A172 (cell line): ENCODE measurements at regions not wholly inside any gene's neighbourhood (a gene's known extent, or its start where the extent isn't known, plus 50 kb on each side); places are given as distances from the start of the nearest gene placed in this dataset.
"Not testable (repeated sequence)": the region's sequence is repeated elsewhere in the genome, so short reads cannot be mapped to it uniquely, and the experiment has no call there.

Experiments used
- DNase-seq: peaks from one replicate; pipeline ENCODE4 v3.0.0-alpha.2; 2015; ENCODE audit warnings: low spot score

- DNase-seq, result not testable (repeated sequence)
Measured at GRCh38 chr19:34871911-34872310, 54.8 kb upstream of the ZNF30 start.

DNA sequence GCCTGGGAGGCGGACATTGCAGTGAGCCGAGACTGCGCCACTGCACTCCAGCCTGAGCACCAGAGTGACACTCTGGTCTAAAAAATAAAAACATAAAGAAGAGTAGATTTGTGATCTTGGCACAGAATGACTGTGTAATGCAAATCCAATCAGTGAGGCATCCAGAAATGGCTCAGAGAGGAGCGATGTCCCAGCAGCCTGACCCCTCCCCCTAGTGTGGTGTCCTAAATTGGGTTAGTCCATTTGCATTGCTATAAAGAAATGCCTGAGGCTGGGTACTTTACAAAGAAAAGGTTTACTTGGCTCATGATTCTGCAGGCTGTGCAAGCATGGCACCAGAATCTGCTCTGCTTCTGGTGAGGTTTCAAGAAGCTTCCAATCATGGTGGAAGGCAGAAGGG is 59.1 kb upstream of the ZNF30 start:
- DNase-seq, result no peak

DNA sequence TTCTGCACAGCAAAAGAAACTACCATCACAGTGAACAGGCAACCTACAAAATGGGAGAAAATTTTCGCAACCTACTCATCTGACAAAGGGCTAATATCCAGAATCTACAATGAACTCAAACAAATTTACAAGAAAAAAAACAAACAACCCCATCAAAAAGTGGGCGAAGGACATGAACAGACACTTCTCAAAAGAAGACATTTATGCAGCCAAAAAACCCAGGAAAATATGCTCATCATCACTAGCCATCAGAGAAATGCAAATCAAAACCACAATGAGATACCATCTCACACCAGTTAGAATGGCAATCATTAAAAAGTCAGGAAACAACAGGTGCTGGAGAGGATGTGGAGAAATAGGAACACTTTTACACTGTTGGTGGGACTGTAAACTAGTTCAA is 61.5 kb upstream of the ZNF30 start:
- not testable (repeated sequence) for DNase-seq

DNA sequence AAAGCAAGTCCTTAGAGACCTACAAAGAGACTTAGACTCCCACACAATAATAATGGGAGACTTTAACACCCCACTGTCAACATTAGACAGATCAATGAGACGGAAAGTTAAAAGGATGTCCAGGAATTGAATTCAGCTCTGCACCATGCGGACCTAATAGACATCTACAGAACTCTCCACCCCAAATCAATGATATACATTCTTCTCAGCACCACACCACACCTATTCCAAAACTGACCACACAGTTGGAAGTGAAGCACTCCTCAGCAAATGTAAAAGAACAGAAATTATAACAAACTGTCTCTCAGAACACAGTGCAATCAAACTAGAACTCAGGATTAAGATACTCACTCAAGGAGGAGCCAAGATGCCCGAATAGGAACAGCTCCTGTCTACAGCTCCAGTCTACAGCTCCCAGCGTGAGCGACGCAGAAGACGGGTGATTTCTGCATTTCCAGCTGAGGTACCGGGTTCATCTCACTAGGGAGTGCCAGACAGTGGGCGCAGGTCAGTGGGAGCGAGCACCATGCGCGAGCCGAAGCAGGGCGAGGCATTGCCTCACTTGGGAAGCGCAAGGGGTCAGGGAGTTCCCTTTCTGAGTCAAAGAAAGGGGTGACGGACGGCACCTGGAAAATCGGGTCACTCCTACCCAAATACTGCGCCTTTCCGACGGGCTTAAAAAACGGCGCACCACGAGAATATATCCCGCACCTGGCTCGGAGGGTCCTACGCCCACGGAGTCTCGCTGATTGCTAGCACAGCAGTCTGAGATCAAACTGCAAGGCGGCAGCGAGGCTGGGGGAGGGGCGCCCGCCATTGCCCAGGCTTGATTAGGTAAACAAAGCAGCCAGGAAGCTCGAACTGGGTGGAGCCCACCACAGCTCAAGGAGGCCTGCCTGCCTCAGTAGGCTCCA is 66.6 kb upstream of the ZNF30 start:
- DNase-seq, result not testable (repeated sequence)

DNA sequence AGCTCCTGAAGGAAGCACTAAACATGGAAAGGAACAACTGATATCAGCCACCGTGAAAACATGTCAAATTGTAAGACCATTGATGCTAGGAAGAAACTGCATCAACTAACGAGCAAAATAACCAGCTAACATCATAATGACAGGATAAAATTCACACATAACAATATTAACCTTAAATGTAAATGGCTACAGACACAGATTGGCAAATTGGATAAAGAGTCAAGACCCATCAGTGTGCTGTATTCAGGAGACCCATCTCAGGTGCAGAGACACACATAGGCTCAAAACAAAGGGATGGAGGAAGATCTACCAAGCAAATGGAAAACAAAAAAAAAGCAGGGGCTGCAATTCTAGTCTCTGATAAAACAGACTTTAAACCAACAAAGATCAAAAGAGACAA is 67.4 kb upstream of the ZNF30 start:
- not testable (repeated sequence) for DNase-seq

DNA sequence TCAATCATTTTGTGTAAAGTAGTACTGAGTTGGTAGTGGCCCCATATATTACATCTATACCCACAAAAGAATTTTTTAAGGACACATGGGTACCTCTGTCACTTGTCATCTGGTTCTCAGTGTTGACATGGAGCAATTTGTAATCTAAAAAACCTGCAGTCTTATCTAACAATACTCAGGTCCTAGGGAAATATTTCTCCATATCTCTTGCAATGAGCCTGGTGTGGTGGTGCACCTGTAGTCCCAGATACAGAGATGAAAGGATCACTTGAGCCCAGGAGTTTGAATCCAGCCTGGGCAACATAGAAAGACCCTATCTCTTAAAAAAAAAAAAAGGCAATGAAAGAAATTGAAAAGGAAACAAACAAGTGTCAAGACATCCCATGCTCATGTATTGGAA is 70.7 kb upstream of the ZNF30 start:
- no peak for DNase-seq

- no peak for DNase-seq
Measured at GRCh38 chr19:34853369-34853768, 73.3 kb upstream of the ZNF30 start.

DNA sequence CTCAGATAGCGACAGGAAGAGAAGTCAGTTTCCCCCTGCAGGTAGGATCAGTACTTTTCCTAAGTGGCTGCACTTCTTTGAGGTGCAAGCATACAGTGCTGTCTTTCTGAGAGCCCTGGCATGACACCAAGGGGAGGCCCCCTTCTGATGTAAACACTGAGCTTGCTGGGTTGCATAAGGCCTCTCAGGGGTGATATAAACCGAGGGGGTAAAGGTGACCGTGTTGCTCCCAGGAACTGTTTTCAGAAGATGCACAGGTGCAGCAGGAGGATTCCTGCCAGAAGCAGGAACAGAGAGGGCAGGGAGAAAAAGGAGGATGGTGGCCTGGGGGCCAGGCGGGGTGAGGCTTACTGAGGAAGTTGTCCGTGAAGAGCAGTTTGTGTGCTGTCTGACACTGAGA is 74.0 kb upstream of the ZNF30 start:
- DNase-seq, result no peak

GRCh38 chr19:34851277-34851804 is 75.4 kb upstream of the ZNF30 start:
- DNase-seq, result no peak

GRCh38 chr19:34847393-34847792 is 74.4 kb upstream of the ZNF599 start:
- DNase-seq, result no peak

- DNase-seq, result no peak
Measured at GRCh38 chr19:34844277-34844676, 71.3 kb upstream of the ZNF599 start.

- DNase-seq, result no peak
Measured at GRCh38 chr19:34841780-34842179, 68.8 kb upstream of the ZNF599 start.

DNA sequence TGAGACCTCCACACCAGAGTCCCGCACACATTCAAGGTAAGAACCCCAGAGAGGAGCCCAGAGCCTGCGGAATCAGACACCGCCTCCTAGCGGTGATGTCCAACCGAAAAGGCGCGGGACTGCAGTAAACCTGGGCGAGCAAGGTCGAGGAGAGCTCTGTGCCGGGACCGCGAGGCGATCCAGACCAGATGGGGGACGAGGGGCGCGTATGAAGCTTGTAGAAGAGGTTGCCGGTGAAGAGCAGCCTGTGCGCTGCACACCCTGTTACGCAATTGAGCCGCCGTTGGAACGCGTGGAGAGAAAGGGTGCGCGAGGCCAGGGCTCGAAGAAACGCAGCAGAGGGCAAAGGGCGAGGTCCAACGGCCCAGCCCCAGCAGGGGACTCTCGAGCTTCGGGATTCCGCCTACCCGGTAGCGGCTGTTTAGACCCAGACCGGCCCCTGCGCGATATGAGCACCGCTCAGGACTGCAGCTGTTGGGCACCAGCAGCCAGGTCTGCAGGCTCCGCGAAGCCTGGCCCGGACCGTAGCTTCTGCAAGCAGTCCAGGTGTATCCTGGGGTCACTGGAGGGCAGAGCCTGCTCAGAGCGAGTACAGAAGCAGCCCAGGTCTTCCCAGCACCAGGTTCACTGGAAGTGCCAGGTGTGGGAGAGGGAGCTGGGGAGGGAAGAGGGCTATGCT is 65.9 kb upstream of the ZNF599 start:
- no peak for DNase-seq

- DNase-seq, result peak; percentile 35
Measured at GRCh38 chr19:34838248-34838647, 65.2 kb upstream of the ZNF599 start.

- DNase-seq, result peak; percentile 58
Measured at GRCh38 chr19:34837262-34837661, 64.2 kb upstream of the ZNF599 start.

- DNase-seq, result no peak
Measured at GRCh38 chr19:34835631-34836351, 62.8 kb upstream of the ZNF599 start.

- DNase-seq, result no peak
Measured at GRCh38 chr19:34834472-34835061, 61.6 kb upstream of the ZNF599 start.

- DNase-seq, result no peak
Measured at GRCh38 chr19:34832581-34833112, 59.6 kb upstream of the ZNF599 start.

DNA sequence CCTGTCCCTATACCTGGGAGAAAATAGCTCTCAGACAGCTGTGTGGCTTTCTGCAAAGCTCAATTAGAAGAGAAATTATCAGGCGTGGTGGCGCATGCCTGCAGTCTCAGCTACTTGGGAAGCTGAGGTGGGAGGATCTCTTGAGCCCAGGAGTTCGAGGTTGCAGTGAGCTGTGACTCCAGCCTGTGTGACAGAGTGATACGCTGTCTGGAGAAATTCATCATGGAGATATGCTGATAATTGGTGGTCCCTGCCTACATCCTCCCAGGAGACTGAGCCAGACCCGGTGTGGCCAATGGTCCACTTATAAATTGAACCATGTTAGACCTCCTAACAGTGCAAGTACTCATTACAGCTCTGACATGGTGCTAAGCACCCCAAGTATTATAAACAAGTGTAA is 58.7 kb upstream of the ZNF599 start:
- no peak for DNase-seq

DNA sequence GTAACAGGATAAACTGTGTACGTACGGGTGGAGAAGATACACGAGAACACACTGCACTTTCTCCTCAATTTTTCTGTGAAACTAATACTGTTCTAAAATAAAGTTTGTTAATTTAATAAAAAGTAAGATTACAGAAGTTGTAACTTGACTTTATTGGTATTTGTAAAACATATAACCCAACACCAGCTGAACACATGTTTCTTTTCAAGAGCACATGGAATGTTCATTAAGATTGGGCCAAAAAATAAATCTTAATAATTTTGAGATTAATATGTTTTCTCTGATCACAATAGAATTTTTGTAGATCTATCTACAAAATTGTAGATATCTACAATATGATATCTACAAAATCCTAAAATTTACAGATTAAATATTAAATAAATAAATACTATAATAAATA is 55.1 kb upstream of the ZNF599 start:
- no peak for DNase-seq

DNA sequence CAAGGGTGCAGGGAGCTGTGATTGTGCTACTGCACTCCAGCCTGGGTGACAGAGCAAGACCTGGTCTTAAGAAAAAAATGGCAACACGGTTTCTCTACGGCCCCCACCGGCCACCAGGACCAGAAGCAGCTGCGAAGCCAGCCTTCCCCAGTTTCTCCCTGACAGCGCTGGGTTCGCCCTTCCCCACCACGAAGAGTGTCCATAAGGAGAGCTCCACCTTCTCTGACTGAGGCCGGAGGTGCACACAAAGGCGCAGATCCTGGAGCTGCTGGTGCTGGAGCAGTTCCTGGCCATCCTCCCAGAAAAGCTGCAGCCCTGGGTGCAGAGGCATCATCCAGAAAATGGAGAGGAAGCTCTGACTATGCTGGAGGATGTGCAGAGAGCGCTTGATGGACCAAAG is 52.2 kb upstream of the ZNF599 start:
- no peak for DNase-seq

- no peak for DNase-seq
Measured at GRCh38 chr19:34824686-34825085, 51.7 kb upstream of the ZNF599 start.
